MM.1S (cell line): ENCODE measurements at regions not wholly inside any gene's neighbourhood (a gene's known extent, or its start where the extent isn't known, plus 50 kb on each side); places are given as distances from the start of the nearest gene placed in this dataset.

Source experiments
- DNase-seq: peaks from one replicate; pipeline ENCODE4 v3.0.0-alpha.2; 2015
- H2AFZ ChIP-seq: fragments of 300-600 bp; sonication (generic); 2 replicates; pipeline ENCODE4 v1.6.0; 2016; ENCODE audit warnings: antibody characterized with exemption, low read length
- H3F3A ChIP-seq: fragments of 300-600 bp; sonication (generic); 2 replicates; pipeline ENCODE4 v1.6.1; 2016; ENCODE audit warnings: mild to moderate bottlenecking, antibody characterized with exemption, low read length, moderate library complexity, mixed read lengths; ENCODE audit not compliant: insufficient read depth
- H3K27ac ChIP-seq: fragments of 300-600 bp; sonication (generic); 2 replicates; pipeline ENCODE4 v1.5.1; 2016; ENCODE audit warnings: mild to moderate bottlenecking, low read length
- H3K27me3 ChIP-seq: fragments of 300-600 bp; sonication (generic); replicated peaks from 2 replicates; pipeline ENCODE4 v1.6.0; 2016; ENCODE audit warnings: low read length; ENCODE audit not compliant: insufficient read depth
- H3K36me3 ChIP-seq: fragments of 300-600 bp; sonication (generic); replicated peaks from 2 replicates; pipeline ENCODE4 v1.6.1; 2016; ENCODE audit warnings: mild to moderate bottlenecking, low read length, mixed read lengths; ENCODE audit not compliant: insufficient read depth
- H3K4me1 ChIP-seq: fragments of 300-600 bp; sonication (generic); 2 replicates; pipeline ENCODE4 v1.6.1; 2016; ENCODE audit warnings: low read length, mixed read lengths
- H3K4me2 ChIP-seq: fragments of 300-600 bp; sonication (generic); 2 replicates; pipeline ENCODE4 v1.6.0; 2016; ENCODE audit warnings: low read depth, low read length
- H3K4me3 ChIP-seq: fragments of 300-600 bp; sonication (generic); 2 replicates; pipeline ENCODE4 v1.5.1; 2016; ENCODE audit warnings: low read length, mixed read lengths
- H3K79me2 ChIP-seq: fragments of 300-600 bp; sonication (generic); 2 replicates; pipeline ENCODE4 v1.6.1; 2016; ENCODE audit warnings: mixed run types, low read length, mixed read lengths
- H3K9ac ChIP-seq: fragments of 300-600 bp; sonication (generic); 2 replicates; pipeline ENCODE4 v1.6.1; 2016; ENCODE audit warnings: low read length, mixed read lengths
- H3K9me2 ChIP-seq: fragments of 300-600 bp; sonication (generic); replicated peaks from 2 replicates; pipeline ENCODE4 v1.6.1; 2016; ENCODE audit warnings: mild to moderate bottlenecking, low read length, mixed read lengths; ENCODE audit not compliant: insufficient read depth
- H3K9me3 ChIP-seq: fragments of 300-600 bp; sonication (generic); replicated peaks from 2 replicates; pipeline ENCODE4 v1.6.1; 2016; ENCODE audit warnings: mild to moderate bottlenecking, low read length, mixed read lengths; ENCODE audit not compliant: insufficient read depth
- H4K20me1 ChIP-seq: fragments of 300-600 bp; sonication (generic); 2 replicates; pipeline ENCODE4 v1.6.1; 2016; ENCODE audit warnings: mild to moderate bottlenecking, low read length, moderate library complexity, mixed read lengths; ENCODE audit not compliant: insufficient read depth
- EZH2 ChIP-seq: fragments of 300-600 bp; sonication (generic); optimal IDR thresholded peaks from 2 replicates; pipeline ENCODE3; 2017; ENCODE audit warnings: low read depth, mild to moderate bottlenecking, antibody characterized with exemption, low read length, mixed read lengths
- EZH2phosphoT487 ChIP-seq: fragments of 300-600 bp; sonication (generic); IDR thresholded peaks from 2 replicates; pipeline ENCODE4 v1.6.1; 2018; ENCODE audit warnings: antibody characterized with exemption, low read length
- TF ChIP-seq, protein P1 (sequence below): fragments of 300-600 bp; sonication (generic); IDR thresholded peaks from 2 replicates; pipeline ENCODE4 v1.5.1; 2016; ENCODE audit warnings: antibody characterized with exemption, low read length, mixed read lengths

DNA sequence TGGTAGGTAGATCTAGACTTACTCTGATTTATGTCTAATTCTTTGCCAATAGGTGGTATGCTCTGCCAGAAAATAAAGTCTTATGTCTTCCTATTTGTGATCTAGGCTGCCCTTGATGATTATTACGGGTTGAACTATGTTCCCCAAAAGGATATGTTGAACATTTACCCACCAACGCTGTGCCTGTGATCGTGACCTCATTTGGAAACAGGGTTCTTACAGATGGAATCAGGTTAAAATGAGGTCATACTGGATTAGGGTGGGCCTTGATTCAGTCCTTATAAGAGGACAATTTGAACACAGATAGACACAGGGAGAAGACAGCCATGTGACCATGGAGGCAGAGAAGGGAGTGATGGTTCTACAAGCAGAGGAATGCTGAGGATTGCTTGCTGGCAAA lies 95.1 kb upstream of the BCAR3 start:
- no peaks in the 10 kb centered on the region for H3K27me3 ChIP-seq
- no peak overlapping the region for H3K4me2 ChIP-seq
- no peak for DNase-seq
- no peak overlapping the region for H2AFZ ChIP-seq
- H3K79me2 ChIP-seq = no peaks in the 10 kb centered on the region
- no peak overlapping the region for H3K4me3 ChIP-seq
- H3K9me2 ChIP-seq = no peaks in the 10 kb centered on the region
- H3K4me1 ChIP-seq = no peaks in the 10 kb centered on the region
- no peaks in the 10 kb centered on the region for H3K36me3 ChIP-seq
- no peaks in the 10 kb centered on the region for H3F3A ChIP-seq
- H3K27ac ChIP-seq = no peak overlapping the region
- no peaks in the 10 kb centered on the region for H4K20me1 ChIP-seq
- H3K9me3 ChIP-seq = no peaks in the 10 kb centered on the region
- no peak for TF ChIP-seq EZH2
- TF ChIP-seq, protein P1, sequence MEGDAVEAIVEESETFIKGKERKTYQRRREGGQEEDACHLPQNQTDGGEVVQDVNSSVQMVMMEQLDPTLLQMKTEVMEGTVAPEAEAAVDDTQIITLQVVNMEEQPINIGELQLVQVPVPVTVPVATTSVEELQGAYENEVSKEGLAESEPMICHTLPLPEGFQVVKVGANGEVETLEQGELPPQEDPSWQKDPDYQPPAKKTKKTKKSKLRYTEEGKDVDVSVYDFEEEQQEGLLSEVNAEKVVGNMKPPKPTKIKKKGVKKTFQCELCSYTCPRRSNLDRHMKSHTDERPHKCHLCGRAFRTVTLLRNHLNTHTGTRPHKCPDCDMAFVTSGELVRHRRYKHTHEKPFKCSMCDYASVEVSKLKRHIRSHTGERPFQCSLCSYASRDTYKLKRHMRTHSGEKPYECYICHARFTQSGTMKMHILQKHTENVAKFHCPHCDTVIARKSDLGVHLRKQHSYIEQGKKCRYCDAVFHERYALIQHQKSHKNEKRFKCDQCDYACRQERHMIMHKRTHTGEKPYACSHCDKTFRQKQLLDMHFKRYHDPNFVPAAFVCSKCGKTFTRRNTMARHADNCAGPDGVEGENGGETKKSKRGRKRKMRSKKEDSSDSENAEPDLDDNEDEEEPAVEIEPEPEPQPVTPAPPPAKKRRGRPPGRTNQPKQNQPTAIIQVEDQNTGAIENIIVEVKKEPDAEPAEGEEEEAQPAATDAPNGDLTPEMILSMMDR = no peak
- no peak overlapping the region for H3K9ac ChIP-seq

DNA sequence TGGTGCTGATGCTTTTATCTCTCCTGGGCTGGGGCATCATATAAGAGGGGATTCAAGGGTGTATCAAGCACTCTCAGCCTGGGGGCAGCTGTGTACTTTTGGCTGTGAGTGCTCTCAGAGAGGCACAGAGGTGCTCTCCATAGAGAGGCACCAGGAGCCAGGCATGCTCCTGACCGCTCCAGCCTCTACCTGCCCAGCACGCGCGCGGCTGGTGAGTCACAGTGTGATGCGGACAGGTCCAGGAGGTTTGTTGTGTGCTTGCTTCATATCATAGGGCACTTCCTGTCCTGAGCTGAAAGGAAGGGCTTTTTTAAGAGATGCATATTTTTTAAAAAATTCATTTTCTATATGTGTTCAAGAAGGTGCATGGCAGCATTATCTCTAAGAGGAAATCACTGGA lies 93.6 kb upstream of the BCAR3 start:
- H3K4me1 ChIP-seq = no peaks in the 10 kb centered on the region
- no peaks in the 10 kb centered on the region for H3K36me3 ChIP-seq
- no peaks in the 10 kb centered on the region for H3K9me2 ChIP-seq
- no peaks in the 10 kb centered on the region for H3F3A ChIP-seq
- no peak overlapping the region for H2AFZ ChIP-seq
- no peak overlapping the region for H3K9ac ChIP-seq
- H3K9me3 ChIP-seq = no peaks in the 10 kb centered on the region
- H4K20me1 ChIP-seq = no peaks in the 10 kb centered on the region
- no peak overlapping the region for H3K4me2 ChIP-seq
- DNase-seq = no peak
- no peak overlapping the region for H3K4me3 ChIP-seq
- H3K79me2 ChIP-seq = no peaks in the 10 kb centered on the region
- H3K27me3 ChIP-seq = no peaks in the 10 kb centered on the region
- no peak for TF ChIP-seq EZH2phosphoT487
- no peak for TF ChIP-seq EZH2
- TF ChIP-seq, protein P1 = no peak
- H3K27ac ChIP-seq = no peak overlapping the region

DNA sequence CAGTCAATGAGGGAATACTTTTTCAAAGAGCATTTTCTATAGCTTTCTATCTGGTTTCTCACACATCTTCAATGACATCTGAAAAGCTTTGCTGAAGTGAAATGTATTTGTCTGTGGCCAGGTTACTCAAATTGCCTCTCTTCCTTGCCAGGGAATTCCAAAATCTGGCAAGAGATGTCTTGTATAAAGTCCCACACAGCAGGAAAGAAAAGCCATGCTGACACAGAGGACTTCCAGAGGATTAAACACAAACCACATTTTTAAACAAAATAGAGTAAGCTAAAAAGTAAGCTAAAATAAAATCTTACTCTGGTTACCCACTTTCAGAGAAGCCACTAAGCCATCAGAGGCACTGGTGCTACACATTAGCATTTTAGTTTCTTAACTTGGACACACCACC lies 93.1 kb upstream of the BCAR3 start:
- Histone ChIP-seq H3K4me3 (no peak overlapping the region), H3K4me2 (no peak overlapping the region), H3K27me3 (no peaks in the 10 kb centered on the region), H3F3A (no peaks in the 10 kb centered on the region), H2AFZ (no peak overlapping the region), H3K9me2 (no peaks in the 10 kb centered on the region), H3K36me3 (no peaks in the 10 kb centered on the region), H3K79me2 (no peaks in the 10 kb centered on the region), H3K9me3 (no peaks in the 10 kb centered on the region), H3K9ac (no peak overlapping the region), H4K20me1 (no peaks in the 10 kb centered on the region), H3K27ac (no peak overlapping the region), H3K4me1 (no peaks in the 10 kb centered on the region)
- no peak for DNase-seq
- TF ChIP-seq EZH2 (no peak), EZH2phosphoT487 (no peak)
- TF ChIP-seq, protein P1 = no peak
